ENCODE measurements at regions not wholly inside any gene's neighbourhood (a gene's known extent, or its start where the extent isn't known, plus 50 kb on each side); places are given as distances from the start of the nearest gene placed in this dataset.

GRCh38 chr11:123378096-123378495 lies 52.0 kb upstream of the GRAMD1B start:
- no peak for DNase-seq

- no peak for DNase-seq
Observed at GRCh38 chr11:123377355-123377754, 52.7 kb upstream of the GRAMD1B start.

DNA sequence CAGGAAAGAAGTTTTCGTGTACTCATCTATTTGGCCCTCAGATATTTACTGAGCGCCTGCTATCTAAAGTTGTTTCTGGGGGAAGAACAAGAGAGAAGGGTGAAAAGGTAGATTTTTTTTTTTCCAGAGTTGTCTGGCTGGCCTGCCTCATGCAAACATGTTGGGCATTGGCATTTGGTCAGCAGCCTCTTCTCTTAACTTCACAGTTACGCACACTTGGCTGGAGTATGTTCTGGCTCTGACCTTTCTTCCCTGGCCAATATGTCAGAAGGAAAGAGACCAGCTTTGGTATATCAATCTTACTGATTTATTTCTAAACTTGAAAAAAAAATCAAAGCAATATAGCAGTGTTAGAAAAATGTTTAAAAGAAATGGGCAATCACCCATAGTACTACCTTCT lies 54.2 kb upstream of the GRAMD1B start:
- no peak for DNase-seq

DNA sequence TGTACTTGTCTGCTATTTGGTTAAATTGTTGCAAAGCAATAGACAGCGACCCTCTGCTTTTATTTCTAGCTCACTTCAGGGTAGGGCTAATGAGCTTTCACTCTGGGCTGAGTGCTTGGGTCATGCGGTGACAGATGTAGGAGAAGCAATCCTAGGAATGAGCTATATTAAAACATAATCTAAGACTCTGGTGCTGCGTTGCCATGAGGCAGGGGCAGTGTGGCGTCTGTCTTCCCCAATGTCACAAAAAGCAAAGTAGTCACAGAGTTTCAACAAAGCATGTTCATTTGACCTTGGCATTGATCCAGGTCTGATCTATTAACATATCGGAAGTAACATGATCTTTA lies 55.5 kb upstream of the GRAMD1B start:
- DNase-seq: no peak

DNA sequence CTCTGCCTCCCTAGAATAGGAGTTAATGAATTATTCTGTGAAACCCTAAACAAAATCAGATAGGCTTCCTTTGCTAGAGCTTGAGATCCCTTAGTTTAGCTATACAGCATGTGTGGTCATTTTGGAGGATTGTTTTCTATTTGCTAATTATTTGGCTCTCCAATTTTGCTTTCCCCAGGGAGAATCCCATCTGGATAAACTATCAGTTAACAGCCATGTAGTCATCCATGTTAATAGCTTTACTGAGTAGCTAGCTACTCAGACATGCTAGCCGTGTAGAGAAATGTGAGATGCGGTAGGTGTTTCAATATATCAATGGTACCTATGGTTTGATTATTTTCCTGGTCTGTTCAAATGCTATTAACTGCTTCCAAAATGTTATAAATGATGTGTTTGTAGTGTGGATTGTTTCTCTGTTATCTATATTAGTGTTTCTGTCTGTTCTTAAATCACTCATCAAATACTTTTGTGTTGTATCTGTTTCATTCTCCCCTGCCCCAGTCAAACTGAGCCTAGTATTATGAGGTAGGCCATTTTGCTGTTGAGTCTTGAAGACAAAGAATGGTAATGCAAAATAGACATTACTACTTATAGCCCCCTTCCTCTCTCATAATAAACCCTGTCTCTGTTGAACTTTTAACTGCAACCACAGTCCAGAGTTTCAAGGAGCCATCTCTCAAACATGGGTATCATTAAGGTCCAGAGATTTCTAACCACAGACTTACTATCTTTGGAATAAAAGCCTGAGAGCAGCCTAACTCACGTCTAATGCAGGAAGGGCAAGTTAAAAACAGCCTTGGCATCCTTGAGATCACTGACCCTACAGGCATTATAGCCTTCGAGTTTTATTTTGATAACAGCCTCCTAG lies 56.1 kb upstream of the GRAMD1B start:
- DNase-seq: no peak

DNA sequence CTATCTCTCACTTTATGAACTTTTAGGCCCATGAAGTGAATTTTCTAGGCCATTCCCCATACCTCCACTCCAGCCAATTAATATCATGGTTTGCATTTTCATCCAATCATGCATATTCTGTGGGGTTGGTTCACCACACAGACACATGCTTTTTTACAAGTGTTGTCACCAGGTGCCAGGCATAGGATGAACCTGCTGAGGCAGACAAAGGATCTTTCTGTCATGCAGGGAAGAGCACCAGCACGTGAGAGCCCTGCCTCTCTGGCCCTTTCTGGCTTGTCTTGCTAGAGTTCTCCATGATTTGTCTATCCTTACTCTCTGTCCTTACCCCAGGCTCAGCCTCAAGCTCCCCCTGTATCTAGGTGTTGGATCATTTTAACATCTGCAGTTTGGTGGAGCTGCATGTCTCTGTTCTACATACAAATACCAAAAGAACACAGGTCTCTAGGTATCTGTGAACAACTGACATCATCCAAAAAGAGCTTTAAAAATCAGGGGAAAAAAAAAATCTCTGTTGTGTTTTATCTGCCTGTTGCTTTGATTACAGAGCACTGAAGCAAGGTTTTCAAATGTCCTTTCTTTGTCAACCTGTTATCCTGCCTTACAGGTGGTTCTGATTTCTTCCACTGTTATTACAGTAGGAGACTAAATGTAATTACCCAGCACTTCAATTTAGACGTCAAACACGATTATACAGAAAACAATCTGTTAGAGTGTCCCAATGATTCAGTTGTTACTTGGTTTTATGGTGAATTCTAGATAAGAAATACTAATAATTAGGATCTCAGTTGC lies 58.4 kb upstream of the GRAMD1B start:
- DNase-seq: no peak

- DNase-seq: no peak
Observed at GRCh38 chr11:123366924-123367323, 63.1 kb upstream of the GRAMD1B start.

DNA sequence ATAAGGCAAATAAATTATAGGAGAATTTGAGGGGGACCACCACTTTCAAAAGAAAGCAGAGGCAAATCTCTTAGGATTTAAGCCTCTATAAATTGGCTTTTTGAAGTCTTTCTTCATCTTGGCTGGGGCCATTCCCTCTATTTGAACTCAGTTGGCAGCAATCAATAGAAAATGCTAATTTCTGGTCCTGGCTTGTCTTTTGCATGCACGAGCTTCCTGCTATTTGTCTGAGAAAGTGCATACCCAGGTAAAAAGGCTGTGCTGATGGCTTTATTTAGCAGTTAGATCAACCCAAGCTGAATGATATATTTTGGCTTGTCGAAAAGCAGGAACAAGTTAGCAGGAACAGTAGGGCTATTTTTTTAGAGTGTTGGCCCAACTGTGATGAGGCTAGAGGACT lies 64.1 kb upstream of the GRAMD1B start:
- DNase-seq: no peak

DNA sequence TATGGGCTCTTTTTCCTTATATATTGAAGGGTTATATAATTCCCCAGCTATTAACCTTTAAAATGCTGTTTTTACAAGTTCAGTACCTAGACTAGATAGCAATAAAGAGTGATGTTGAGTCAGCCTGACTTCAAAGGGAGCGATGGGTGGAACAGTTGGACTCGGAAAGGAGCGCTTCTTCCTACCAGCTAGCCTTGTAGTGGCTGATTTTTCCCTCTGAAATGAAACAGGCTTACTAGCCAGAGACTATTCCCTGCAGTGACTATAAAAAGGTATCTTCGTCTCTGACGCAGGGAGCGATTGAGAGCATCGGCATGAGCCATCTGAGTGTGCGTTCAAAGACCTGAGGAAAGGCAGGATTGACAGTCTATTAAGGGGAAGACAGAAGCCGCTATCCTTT lies 66.0 kb upstream of the GRAMD1B start:
- no peak for DNase-seq

DNA sequence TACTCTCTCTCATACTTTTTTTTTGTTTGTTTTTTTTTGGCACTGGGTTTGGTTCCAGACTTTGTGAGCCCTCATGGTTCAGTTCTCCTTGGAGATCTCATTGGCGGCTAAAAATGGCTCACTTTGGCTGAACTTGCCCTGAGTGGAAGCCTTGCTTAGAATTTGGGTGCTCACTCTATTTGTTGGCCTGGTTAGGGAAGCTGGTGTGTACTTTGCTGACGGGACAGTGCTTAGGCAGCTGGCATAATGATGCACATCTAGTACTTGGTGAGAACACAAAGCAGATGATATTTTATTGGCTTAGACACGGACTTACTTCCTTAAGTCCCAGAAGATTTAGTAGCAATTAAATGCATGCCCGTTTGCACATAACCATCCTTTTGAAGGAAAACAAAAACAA lies 66.5 kb upstream of the GRAMD1B start:
- no peak for DNase-seq

- peak; percentile 16 to 37 for DNase-seq
Observed at GRCh38 chr11:123362941-123363340, 67.1 kb upstream of the GRAMD1B start.

DNA sequence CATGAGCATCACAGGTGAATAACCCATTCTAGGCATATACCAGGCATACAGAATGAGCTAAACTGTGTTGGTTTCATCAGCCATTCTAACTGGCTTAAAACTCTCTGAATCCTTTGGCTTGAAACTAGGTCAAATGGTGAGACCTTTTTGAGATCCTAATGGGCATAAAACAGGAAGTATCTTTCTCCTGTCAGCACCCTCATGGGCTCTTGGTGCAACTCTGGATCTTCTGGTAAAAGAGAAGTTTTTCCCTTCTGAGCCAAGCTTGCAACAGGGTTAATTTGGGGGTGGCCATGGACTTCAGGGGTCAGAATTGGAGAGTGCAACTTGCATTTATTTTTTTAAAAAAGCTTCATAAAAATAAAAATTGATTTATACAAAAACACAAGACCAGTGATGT lies 67.9 kb upstream of the GRAMD1B start:
- peak in 1 of 2 experiments; percentile 20 for DNase-seq

DNA sequence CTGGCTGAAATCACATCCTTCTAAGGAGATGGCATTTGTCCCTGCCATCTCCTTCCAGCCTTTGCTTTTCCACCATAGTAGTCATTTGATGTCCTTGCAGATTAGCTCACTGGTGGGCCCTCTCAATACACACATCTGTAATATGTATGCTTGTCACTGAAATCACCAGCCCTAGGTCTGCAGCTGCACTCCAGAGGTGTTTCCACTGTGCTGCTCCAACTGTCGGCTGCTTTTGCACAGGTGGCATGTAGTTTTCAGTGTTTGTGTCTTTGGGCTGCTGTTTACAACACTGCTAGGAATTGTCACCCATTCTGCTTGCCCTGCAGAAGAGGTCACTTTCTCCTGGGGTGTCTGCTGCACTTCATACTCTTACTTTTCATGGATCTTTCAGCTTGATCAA lies 69.0 kb upstream of the GRAMD1B start:
- no peak for DNase-seq

- no peak for DNase-seq
Observed at GRCh38 chr11:123360267-123360936, 69.7 kb upstream of the GRAMD1B start.

- peak in 1 of 2 experiments; percentile 13 for DNase-seq
Observed at GRCh38 chr11:123357990-123358827, 71.9 kb upstream of the GRAMD1B start.

GRCh38 chr11:123357353-123357989 lies 72.6 kb upstream of the GRAMD1B start:
- DNase-seq: no peak

- no peak for DNase-seq
Observed at GRCh38 chr11:123356539-123356938, 73.5 kb upstream of the GRAMD1B start.

DNA sequence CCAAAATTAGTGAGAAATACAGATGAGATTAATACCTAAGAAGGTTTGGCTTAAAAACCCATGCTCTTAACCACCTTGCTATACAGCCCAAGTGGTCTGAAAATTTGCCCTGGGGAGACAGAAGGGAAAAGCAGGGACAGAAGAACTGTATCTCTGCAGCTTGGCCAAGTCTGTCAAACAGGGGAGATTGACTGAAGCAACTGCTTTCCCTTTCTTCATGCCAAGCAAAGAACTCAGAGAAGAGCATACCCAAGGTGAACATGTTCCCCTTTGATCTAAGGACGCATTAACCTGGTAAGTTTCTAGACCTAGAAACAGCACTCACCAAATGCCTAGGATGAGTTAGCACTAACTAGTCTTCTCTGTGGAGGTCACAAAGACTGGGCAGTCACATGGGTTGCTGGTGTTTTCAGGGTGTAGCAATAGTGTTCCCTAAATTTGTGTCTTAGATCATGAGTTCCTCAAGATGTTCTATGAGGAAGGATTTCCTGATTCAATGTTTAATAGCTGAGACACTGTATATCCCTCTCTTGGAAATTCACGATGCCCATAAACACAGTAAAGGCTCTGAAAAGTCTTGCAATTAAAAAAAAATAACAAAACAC lies 75.6 kb upstream of the GRAMD1B start:
- DNase-seq: no peak

GRCh38 chr11:123351375-123351774 lies 78.7 kb upstream of the GRAMD1B start:
- DNase-seq: no peak

GRCh38 chr11:123349382-123349781 lies 80.7 kb upstream of the GRAMD1B start:
- no peak for DNase-seq

DNA sequence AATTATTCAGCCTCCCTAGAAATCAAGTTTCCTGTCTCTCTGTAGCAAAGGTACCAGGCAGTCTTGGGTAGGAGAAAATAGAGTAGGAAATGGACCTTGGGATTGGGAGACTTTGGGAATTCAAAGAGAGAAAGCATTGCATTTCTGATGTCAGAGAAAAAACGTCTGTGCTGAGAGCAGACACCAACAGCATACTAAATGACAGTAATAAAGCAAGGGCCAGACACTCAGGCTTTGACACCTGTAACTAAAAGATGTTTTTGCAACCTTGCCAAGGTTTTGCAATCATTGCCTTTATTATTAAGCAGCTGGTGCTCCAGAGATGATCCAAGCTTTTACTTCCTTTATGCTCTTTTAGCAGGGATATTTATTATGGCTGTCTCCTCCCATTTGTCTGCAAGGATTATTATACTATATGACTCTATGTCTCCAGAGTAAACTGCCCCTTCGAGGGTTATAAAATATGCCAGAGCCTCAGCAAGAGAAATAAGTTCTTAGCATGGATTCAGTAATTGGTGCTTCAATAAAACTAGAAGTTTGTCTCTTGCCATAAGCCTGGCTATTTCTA lies 85.2 kb upstream of the GRAMD1B start:
- no peak for DNase-seq
